ENCODE measurements at regions not wholly inside any gene's neighbourhood (a gene's known extent, or its start where the extent isn't known, plus 50 kb on each side); places are given as distances from the start of the nearest gene placed in this dataset.

GRCh38 chr4:23733476-23733875 is 156.4 kb downstream of the PPARGC1A start:
- no peak for DNase-seq (ENCODE audit: low spot score)
- Histone ChIP-seq H3K9ac (ENCODE audit: low read depth in 1 of 2, low read length in 2 of 2) (no peak overlapping the region), H3K27me3 (ENCODE audit: control insufficient read depth in 4 of 4, insufficient read depth in 4 of 4, low read length in 3 of 4) (no peaks in the 10 kb centered on the region), H3K9me3 (ENCODE audit: control insufficient read depth in 4 of 4, low read length in 3 of 4) (no peaks in the 10 kb centered on the region), H3K4me1 (ENCODE audit: control insufficient read depth in 4 of 4, insufficient read depth in 4 of 4, low read length in 3 of 4) (no peaks in the 10 kb centered on the region), H3K27ac (ENCODE audit: low read depth in 1 of 2, low read length in 2 of 2) (no peak overlapping the region), H3K36me3 (ENCODE audit: control insufficient read depth in 4 of 4, insufficient read depth in 3 of 4, low read depth in 1 of 4, low read length in 3 of 4) (no peaks in the 10 kb centered on the region), H3K4me3 (ENCODE audit: low read depth in 1 of 3, low read length in 3 of 3) (no peak overlapping the region)
- 82% methylated on average over 2 of the region's 2 CpGs for WGBS
- TF ChIP-seq, protein P1, sequence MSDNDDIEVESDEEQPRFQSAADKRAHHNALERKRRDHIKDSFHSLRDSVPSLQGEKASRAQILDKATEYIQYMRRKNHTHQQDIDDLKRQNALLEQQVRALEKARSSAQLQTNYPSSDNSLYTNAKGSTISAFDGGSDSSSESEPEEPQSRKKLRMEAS (IDR thresholded peaks at IDR 0.05) = no peak
- TF ChIP-seq ZBTB33 (IDR thresholded peaks at IDR 0.05) (no peak), RXRA (IDR thresholded peaks at IDR 0.05) (no peak)

DNA sequence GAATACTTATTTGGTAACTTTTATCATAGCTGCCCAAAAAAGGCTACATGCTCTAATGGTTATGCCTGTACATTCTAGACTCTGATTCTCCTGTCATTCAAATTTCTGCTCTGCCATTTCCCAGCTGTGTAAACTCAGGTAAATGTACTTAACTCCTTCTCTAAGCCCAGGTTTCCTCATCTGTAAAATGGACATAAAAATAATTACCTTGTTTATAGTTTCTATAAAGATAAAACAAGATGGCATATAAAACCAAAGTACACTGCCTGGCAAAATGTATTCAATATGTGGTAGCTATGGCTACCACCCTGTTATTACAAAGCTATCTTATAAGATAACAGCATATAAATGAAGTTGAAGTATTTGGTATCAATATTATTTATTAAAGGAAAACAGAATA is 158.8 kb downstream of the PPARGC1A start:
- Histone ChIP-seq H3K36me3 (ENCODE audit: control insufficient read depth in 4 of 4, insufficient read depth in 3 of 4, low read depth in 1 of 4, low read length in 3 of 4) (no peaks in the 10 kb centered on the region), H3K4me3 (ENCODE audit: low read depth in 1 of 3, low read length in 3 of 3) (no peak overlapping the region), H3K27ac (ENCODE audit: low read depth in 1 of 2, low read length in 2 of 2) (no peak overlapping the region), H3K4me1 (ENCODE audit: control insufficient read depth in 4 of 4, insufficient read depth in 4 of 4, low read length in 3 of 4) (no peaks in the 10 kb centered on the region), H3K9me3 (ENCODE audit: control insufficient read depth in 4 of 4, low read length in 3 of 4) (no peaks in the 10 kb centered on the region), H3K27me3 (ENCODE audit: control insufficient read depth in 4 of 4, insufficient read depth in 4 of 4, low read length in 3 of 4) (no peaks in the 10 kb centered on the region), H3K9ac (ENCODE audit: low read depth in 1 of 2, low read length in 2 of 2) (no peak overlapping the region)
- TF ChIP-seq, protein P2, sequence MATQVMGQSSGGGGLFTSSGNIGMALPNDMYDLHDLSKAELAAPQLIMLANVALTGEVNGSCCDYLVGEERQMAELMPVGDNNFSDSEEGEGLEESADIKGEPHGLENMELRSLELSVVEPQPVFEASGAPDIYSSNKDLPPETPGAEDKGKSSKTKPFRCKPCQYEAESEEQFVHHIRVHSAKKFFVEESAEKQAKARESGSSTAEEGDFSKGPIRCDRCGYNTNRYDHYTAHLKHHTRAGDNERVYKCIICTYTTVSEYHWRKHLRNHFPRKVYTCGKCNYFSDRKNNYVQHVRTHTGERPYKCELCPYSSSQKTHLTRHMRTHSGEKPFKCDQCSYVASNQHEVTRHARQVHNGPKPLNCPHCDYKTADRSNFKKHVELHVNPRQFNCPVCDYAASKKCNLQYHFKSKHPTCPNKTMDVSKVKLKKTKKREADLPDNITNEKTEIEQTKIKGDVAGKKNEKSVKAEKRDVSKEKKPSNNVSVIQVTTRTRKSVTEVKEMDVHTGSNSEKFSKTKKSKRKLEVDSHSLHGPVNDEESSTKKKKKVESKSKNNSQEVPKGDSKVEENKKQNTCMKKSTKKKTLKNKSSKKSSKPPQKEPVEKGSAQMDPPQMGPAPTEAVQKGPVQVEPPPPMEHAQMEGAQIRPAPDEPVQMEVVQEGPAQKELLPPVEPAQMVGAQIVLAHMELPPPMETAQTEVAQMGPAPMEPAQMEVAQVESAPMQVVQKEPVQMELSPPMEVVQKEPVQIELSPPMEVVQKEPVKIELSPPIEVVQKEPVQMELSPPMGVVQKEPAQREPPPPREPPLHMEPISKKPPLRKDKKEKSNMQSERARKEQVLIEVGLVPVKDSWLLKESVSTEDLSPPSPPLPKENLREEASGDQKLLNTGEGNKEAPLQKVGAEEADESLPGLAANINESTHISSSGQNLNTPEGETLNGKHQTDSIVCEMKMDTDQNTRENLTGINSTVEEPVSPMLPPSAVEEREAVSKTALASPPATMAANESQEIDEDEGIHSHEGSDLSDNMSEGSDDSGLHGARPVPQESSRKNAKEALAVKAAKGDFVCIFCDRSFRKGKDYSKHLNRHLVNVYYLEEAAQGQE (IDR thresholded peaks at IDR 0.05) = no peak
- TF ChIP-seq HNF4G (IDR thresholded peaks at IDR 0.05) = no peak
- DNase-seq (ENCODE audit: low spot score) = no peak

DNA sequence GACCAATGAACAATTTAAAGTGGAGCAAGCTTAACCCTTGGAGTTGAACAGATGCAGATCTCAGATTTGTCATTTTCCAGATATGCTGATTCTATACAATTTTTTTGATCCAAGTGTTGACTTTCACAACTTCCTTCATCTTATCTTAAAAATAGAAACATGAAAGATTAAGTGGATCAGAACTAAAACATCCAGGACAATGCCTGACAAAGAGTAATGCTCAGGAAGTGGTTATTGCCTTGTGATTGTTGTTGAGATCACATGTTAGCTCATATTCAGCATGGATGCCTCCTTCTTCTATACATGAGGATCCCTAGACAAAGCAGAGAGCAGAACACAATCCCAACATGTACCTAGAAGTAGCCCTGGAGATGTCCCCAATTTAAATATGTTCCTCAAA is 160.9 kb downstream of the PPARGC1A start:
- no peaks in the 10 kb centered on the region for H3K36me3 ChIP-seq (ENCODE audit: control insufficient read depth in 4 of 4, insufficient read depth in 3 of 4, low read depth in 1 of 4, low read length in 3 of 4)
- H3K9me3 ChIP-seq (ENCODE audit: control insufficient read depth in 4 of 4, low read length in 3 of 4) = no peaks in the 10 kb centered on the region
- DNase-seq (ENCODE audit: low spot score) = no peak
- TF ChIP-seq ZBTB33 (IDR thresholded peaks at IDR 0.05) (no peak), RAD21 (IDR thresholded peaks at IDR 0.05) (no peak), GABPA (IDR thresholded peaks at IDR 0.05 in 1 of 2, conservative IDR thresholded peaks at IDR 0.05 in 1 of 2) (no peak), EGR1 (IDR thresholded peaks at IDR 0.05; ENCODE audit: low read depth in 2 of 2) (no peak), RXRA (IDR thresholded peaks at IDR 0.05) (no peak), FOXA1 (IDR thresholded peaks at IDR 0.05) (no peak), TAF1 (conservative IDR thresholded peaks at IDR 0.05) (no peak), HNF4G (IDR thresholded peaks at IDR 0.05) (no peak), FOXA2 (IDR thresholded peaks at IDR 0.05) (no peak), YY1 (IDR thresholded peaks at IDR 0.05) (no peak), ATF3 (IDR thresholded peaks at IDR 0.05) (no peak), SP1 (IDR thresholded peaks at IDR 0.05) (no peak)
- TF ChIP-seq, protein P2 (IDR thresholded peaks at IDR 0.05) = no peak
- H3K27ac ChIP-seq (ENCODE audit: low read depth in 1 of 2, low read length in 2 of 2) = no peak overlapping the region
- no peaks in the 10 kb centered on the region for H3K4me1 ChIP-seq (ENCODE audit: control insufficient read depth in 4 of 4, insufficient read depth in 4 of 4, low read length in 3 of 4)
- H3K9ac ChIP-seq (ENCODE audit: low read depth in 1 of 2, low read length in 2 of 2) = no peak overlapping the region
- H3K4me3 ChIP-seq (ENCODE audit: low read depth in 1 of 3, low read length in 3 of 3) = no peak overlapping the region
- no peaks in the 10 kb centered on the region for H3K27me3 ChIP-seq (ENCODE audit: control insufficient read depth in 4 of 4, insufficient read depth in 4 of 4, low read length in 3 of 4)
